GM23248 (cell line): ENCODE measurements at regions not wholly inside any gene's neighbourhood (a gene's known extent, or its start where the extent isn't known, plus 50 kb on each side); places are given as distances from the start of the nearest gene placed in this dataset.

Experiments
- DNase-seq: peaks from one replicate; pipeline ENCODE4 v3.0.0-alpha.2; 2015
- H2AFZ ChIP-seq: fragments of 200-600 bp; sonication (generic); 2 replicates; pipeline ENCODE4 v1.6.1; 2016; ENCODE audit warnings: antibody characterized with exemption
- H3F3A ChIP-seq: fragments of 200-600 bp; sonication (generic); 2 replicates; pipeline ENCODE4 v1.6.1; 2016; ENCODE audit warnings: mild to moderate bottlenecking, antibody characterized with exemption, mixed run types; ENCODE audit not compliant: insufficient read depth
- H3K27ac ChIP-seq: fragments of 200-600 bp; sonication (generic); 2 replicates; pipeline ENCODE4 v1.5.1; 2016; ENCODE audit warnings: mild to moderate bottlenecking
- H3K27me3 ChIP-seq: fragments of 200-600 bp; sonication (generic); replicated peaks from 2 replicates; pipeline ENCODE4 v1.6.1; 2016; ENCODE audit warnings: mild to moderate bottlenecking; ENCODE audit not compliant: insufficient read depth
- H3K36me3 ChIP-seq: fragments of 200-600 bp; sonication (generic); 2 replicates; pipeline ENCODE4 v1.6.1; 2016; ENCODE audit warnings: low read depth, mild to moderate bottlenecking
- H3K4me1 ChIP-seq: fragments of 200-600 bp; sonication (generic); 2 replicates; pipeline ENCODE4 v1.6.1; 2016; ENCODE audit warnings: mild to moderate bottlenecking; ENCODE audit not compliant: insufficient read depth
- H3K4me2 ChIP-seq: fragments of 200-600 bp; sonication (generic); one replicate; pipeline ENCODE4 v1.6.1; 2016; ENCODE audit warnings: mild to moderate bottlenecking; ENCODE audit not compliant: unreplicated experiment
- H3K4me3 ChIP-seq: fragments of 200-600 bp; sonication (generic); 2 replicates; pipeline ENCODE4 v1.5.1; 2016; ENCODE audit warnings: mild to moderate bottlenecking
- H3K79me2 ChIP-seq: fragments of 200-600 bp; sonication (generic); 2 replicates; pipeline ENCODE4 v1.6.1; 2016; ENCODE audit warnings: mild to moderate bottlenecking; ENCODE audit not compliant: insufficient read depth
- H3K9ac ChIP-seq: fragments of 200-600 bp; sonication (generic); 2 replicates; pipeline ENCODE4 v1.6.1; 2016; ENCODE audit warnings: mild to moderate bottlenecking
- H3K9me2 ChIP-seq: fragments of 200-600 bp; sonication (generic); 2 replicates; pipeline ENCODE4 v1.6.1; 2016; ENCODE audit warnings: mixed run types, mild to moderate bottlenecking, moderate library complexity; ENCODE audit not compliant: insufficient read depth
- H3K9me3 ChIP-seq: fragments of 200-600 bp; sonication (generic); one replicate; pipeline ENCODE4 v1.6.1; 2017; ENCODE audit warnings: low read depth
- H4K20me1 ChIP-seq: fragments of 200-600 bp; sonication (generic); 2 replicates; pipeline ENCODE4 v1.6.0; 2016; ENCODE audit not compliant: insufficient read depth
- EZH2 ChIP-seq: fragments of 200-600 bp; sonication (generic); IDR thresholded peaks from 2 replicates; pipeline ENCODE4 v1.6.1; 2018; ENCODE audit warnings: antibody characterized with exemption, mild to moderate bottlenecking; ENCODE audit not compliant: insufficient read depth, poor library complexity, severe bottlenecking
- EZH2phosphoT487 ChIP-seq: fragments of 200-600 bp; sonication (generic); IDR thresholded peaks from 2 replicates; pipeline ENCODE4 v1.6.1; 2018; ENCODE audit warnings: antibody characterized with exemption, moderate library complexity, mild to moderate bottlenecking, low read depth; ENCODE audit not compliant: insufficient read depth
- WGBS, 2 experiments: methylation state at CpG; one replicate each; pipeline ENCODE4 v1.1.6; 2015 to 2017; ENCODE audit warnings: low lambda C conversion rate in 2 of 2, low coverage in 1 of 2; ENCODE audit errors: missing lambda C conversion rate in 2 of 2; 5-methylcytosine and 5-hydroxymethylcytosine counted together
- in situ Hi-C: fragments of 300-500 bp; cut with MboI; formaldehyde crosslinking; loops from 2 replicates; pipeline ENCODE4 v1.15.0; 2020

GRCh38 chr11:13836666-13837065 is 125.9 kb upstream of the SPON1 start:
- in situ Hi-C loops, result no loop called here

GRCh38 chr11:13837286-13837685 is 125.2 kb upstream of the SPON1 start:
- Histone ChIP-seq H2AFZ (no peak overlapping the region), H3F3A (no peaks in the 10 kb centered on the region), H3K36me3 (no peaks in the 10 kb centered on the region), H3K9me2 (no peaks in the 10 kb centered on the region), H3K4me1 (no peaks in the 10 kb centered on the region), H3K27me3 (peaks cover 7% of the 10 kb centered on the region; the same call in 1 of the 2 replicates), H3K79me2 (no peaks in the 10 kb centered on the region), H3K9me3 (no peaks in the 10 kb centered on the region), H4K20me1 (no peaks in the 10 kb centered on the region), H3K27ac (no peak overlapping the region), H3K4me2 (no peak overlapping the region), H3K4me3 (no peak overlapping the region), H3K9ac (no peak overlapping the region)
- peak; percentile 33 for DNase-seq
- TF ChIP-seq EZH2phosphoT487, result no peak
- TF ChIP-seq EZH2, result no peak
- in situ Hi-C loops, result no loop called here
- 6 to 8% methylated on average over 2 of the region's 2 CpGs for WGBS, 2 experiments

More at GRCh38 chr11:13836666-13837065, 125.9 kb upstream of the SPON1 start:
- Histone ChIP-seq H3K27ac (no peak overlapping the region), H3K9me2 (no peaks in the 10 kb centered on the region), H2AFZ (no peak overlapping the region), H3K27me3 (peaks cover 7% of the 10 kb centered on the region; the same call in 1 of the 2 replicates), H4K20me1 (no peaks in the 10 kb centered on the region), H3K9ac (no peak overlapping the region), H3F3A (no peaks in the 10 kb centered on the region), H3K4me2 (no peak overlapping the region), H3K79me2 (no peaks in the 10 kb centered on the region), H3K4me1 (no peaks in the 10 kb centered on the region), H3K9me3 (no peaks in the 10 kb centered on the region), H3K36me3 (no peaks in the 10 kb centered on the region), H3K4me3 (no peak overlapping the region)
- WGBS, 2 experiments, result 76 to 90% methylated on average over 2 of the region's 2 CpGs
- TF ChIP-seq EZH2, result no peak
- no peak for TF ChIP-seq EZH2phosphoT487
- no peak for DNase-seq

GRCh38 chr11:13841393-13841792 is 121.1 kb upstream of the SPON1 start:
- H3F3A ChIP-seq, result no peaks in the 10 kb centered on the region
- no peak overlapping the region for H3K27ac ChIP-seq
- H3K9me2 ChIP-seq, result no peaks in the 10 kb centered on the region
- TF ChIP-seq EZH2phosphoT487 (no peak), EZH2 (no peak)
- no peak overlapping the region for H2AFZ ChIP-seq
- in situ Hi-C loops, result no loop called here
- H3K79me2 ChIP-seq, result no peaks in the 10 kb centered on the region
- no peak overlapping the region for H3K4me3 ChIP-seq
- H3K27me3 ChIP-seq, result peaks cover 7% of the 10 kb centered on the region; the same call in 1 of the 2 replicates
- H3K9me3 ChIP-seq, result no peaks in the 10 kb centered on the region
- H3K36me3 ChIP-seq, result no peaks in the 10 kb centered on the region
- DNase-seq, result no peak
- 32 to 35% methylated on average over 3 of the region's 3 CpGs for WGBS, 2 experiments
- no peak overlapping the region for H3K4me2 ChIP-seq
- H3K4me1 ChIP-seq, result no peaks in the 10 kb centered on the region
- H4K20me1 ChIP-seq, result no peaks in the 10 kb centered on the region
- no peak overlapping the region for H3K9ac ChIP-seq

GRCh38 chr11:13848031-13848430 is 114.5 kb upstream of the SPON1 start:
- Histone ChIP-seq H3K9me2 (no peaks in the 10 kb centered on the region), H3K27ac (no peak overlapping the region), H3K9ac (no peak overlapping the region), H3K9me3 (no peaks in the 10 kb centered on the region), H3K36me3 (no peaks in the 10 kb centered on the region), H3K4me3 (no peak overlapping the region), H3K4me2 (no peak overlapping the region), H3K79me2 (no peaks in the 10 kb centered on the region), H2AFZ (no peak overlapping the region), H3K4me1 (no peaks in the 10 kb centered on the region), H4K20me1 (no peaks in the 10 kb centered on the region), H3K27me3 (peaks cover 9% of the 10 kb centered on the region; the same call in 1 of the 2 replicates), H3F3A (no peaks in the 10 kb centered on the region)
- in situ Hi-C loops, result no loop called here
- no peak for TF ChIP-seq EZH2phosphoT487
- DNase-seq, result no peak
